ENCODE measurements at regions not wholly inside any gene's neighbourhood (a gene's known extent, or its start where the extent isn't known, plus 50 kb on each side); places are given as distances from the start of the nearest gene placed in this dataset.

GRCh38 chr1:98103617-98104285 lies 182.9 kb upstream of the DPYD start:
- DNase-seq, result no peak

GRCh38 chr1:98102345-98103030 lies 181.7 kb upstream of the DPYD start:
- DNase-seq, result no peak

- no peak for DNase-seq
Observed at GRCh38 chr1:98101364-98101763, 180.5 kb upstream of the DPYD start.

GRCh38 chr1:98099501-98099900 lies 178.7 kb upstream of the DPYD start:
- DNase-seq, result no peak

- DNase-seq, result no peak
Observed at GRCh38 chr1:98098473-98098872, 177.6 kb upstream of the DPYD start.

GRCh38 chr1:98090351-98090750 lies 169.5 kb upstream of the DPYD start:
- no peak for DNase-seq

- no peak for DNase-seq
Observed at GRCh38 chr1:98088381-98088780, 167.5 kb upstream of the DPYD start.

- DNase-seq, result no peak
Observed at GRCh38 chr1:98086796-98087441, 166.1 kb upstream of the DPYD start.

- DNase-seq, result no peak
Observed at GRCh38 chr1:98086156-98086555, 165.3 kb upstream of the DPYD start.

GRCh38 chr1:98084188-98084587 lies 163.4 kb upstream of the DPYD start:
- DNase-seq, result no peak

- DNase-seq, result no peak
Observed at GRCh38 chr1:98081944-98082343, 161.1 kb upstream of the DPYD start.

- DNase-seq, result no peak
Observed at GRCh38 chr1:98078596-98078995, 157.8 kb upstream of the DPYD start.

- DNase-seq, result no peak
Observed at GRCh38 chr1:98077691-98078090, 156.9 kb upstream of the DPYD start.

GRCh38 chr1:98075626-98076025 lies 154.8 kb upstream of the DPYD start:
- DNase-seq, result no peak

GRCh38 chr1:98073823-98074222 lies 153.0 kb upstream of the DPYD start:
- DNase-seq, result no peak

- no peak for DNase-seq
Observed at GRCh38 chr1:98073106-98073505, 152.3 kb upstream of the DPYD start.

- no peak for DNase-seq
Observed at GRCh38 chr1:98072047-98072446, 151.2 kb upstream of the DPYD start.

GRCh38 chr1:98068016-98068415 lies 147.2 kb upstream of the DPYD start:
- no peak for DNase-seq

- no peak for DNase-seq
Observed at GRCh38 chr1:98066911-98067310, 146.1 kb upstream of the DPYD start.

- DNase-seq, result no peak
Observed at GRCh38 chr1:98059620-98060019, 138.8 kb upstream of the DPYD start.

- no peak for DNase-seq
Observed at GRCh38 chr1:98058676-98059075, 137.8 kb upstream of the DPYD start.

GRCh38 chr1:98057236-98057910 lies 136.5 kb upstream of the DPYD start:
- DNase-seq, result no peak

GRCh38 chr1:98056781-98057180 lies 135.9 kb upstream of the DPYD start:
- no peak for DNase-seq

GRCh38 chr1:98055457-98055856 lies 134.6 kb upstream of the DPYD start:
- DNase-seq, result no peak

Data from stimulated activated naive CD4-positive, alpha-beta T cell treated with Interleukin-2 at 50 U/mL for 16 hours (primary cell).